CD4-positive, alpha-beta T cell (primary cell): ENCODE measurements at regions not wholly inside any gene's neighbourhood (a gene's known extent, or its start where the extent isn't known, plus 50 kb on each side); places are given as distances from the start of the nearest gene placed in this dataset.
"Not testable (repeated sequence)": the region's sequence is repeated elsewhere in the genome, so short reads cannot be mapped to it uniquely, and the experiment has no call there.

Experiments used
- ATAC-seq: fragments of 200-7000 bp; cut with Tn5 transposase; one replicate; pipeline ENCODE4 v1.10.0; 2022; ENCODE audit warnings: mild to moderate bottlenecking; ENCODE audit not compliant: poor library complexity
- CTCF ChIA-PET: fragments of 350-600 bp; sonication (Branson Sonifier 250); formaldehyde crosslinking; loops from one replicate; lab custom pipeline; 2021; ENCODE audit warnings: antibody characterized with exemption, inconsistent platforms; lab: Charles Lee
- POLR2A ChIA-PET: fragments of 350-600 bp; sonication (Branson Sonifier 250); formaldehyde crosslinking; loops from one replicate; lab custom pipeline; 2021; ENCODE audit warnings: antibody characterized with exemption, inconsistent platforms; lab: Charles Lee
- DNase-seq, 14 experiments: peaks; one replicate each; pipeline ENCODE4 v3.0.0-alpha.2; 2013 to 2020; ENCODE audit warnings: mixed read lengths in 2 of 14
- H3K27ac ChIP-seq, 2 donors: one replicate each; pipeline versions ENCODE4 v1.5.1 to v1.7.0; 2013; ENCODE audit warnings: low read length in 2 of 2, low read depth in 1 of 2, mild to moderate bottlenecking in 1 of 2
- H3K27me3 ChIP-seq, 2 experiments: 1 replicate in 1 of 2; 2 replicates in 1 of 2; pipeline versions ENCODE4 v1.6.1 to v1.7.0; 2013; ENCODE audit warnings: low read length in 2 of 2, control low read depth in 1 of 2, mild to moderate bottlenecking in 1 of 2, moderate library complexity in 1 of 2; ENCODE audit not compliant: insufficient read depth in 2 of 2, control insufficient read depth in 1 of 2
- H3K36me3 ChIP-seq: one replicate; pipeline ENCODE4 v1.6.1; 2013; ENCODE audit warnings: low read length, control low read depth; ENCODE audit not compliant: insufficient read depth
- H3K4me1 ChIP-seq: one replicate; pipeline ENCODE4 v1.6.1; 2013; ENCODE audit warnings: low read length, control low read depth; ENCODE audit not compliant: insufficient read depth
- H3K4me3 ChIP-seq: one replicate; pipeline ENCODE4 v1.5.1; 2013; ENCODE audit warnings: mild to moderate bottlenecking, low read length, moderate library complexity
- H3K9me3 ChIP-seq, 2 experiments: 1 replicate in 1 of 2; 2 replicates in 1 of 2; pipeline versions ENCODE4 v1.6.1 to v1.7.0; 2013; ENCODE audit warnings: low read length in 2 of 2, mild to moderate bottlenecking in 2 of 2, control low read depth in 1 of 2, moderate library complexity in 1 of 2; ENCODE audit not compliant: control insufficient read depth in 1 of 2, insufficient read depth in 1 of 2
- H3K27ac Mint-ChIP-seq: one replicate; pipeline ENCODE4 v1.8.0; 2020; ENCODE audit warnings: mixed read lengths
- H3K27me3 Mint-ChIP-seq: one replicate; pipeline ENCODE4 v1.8.0; 2021; ENCODE audit warnings: mixed read lengths
- H3K36me3 Mint-ChIP-seq: one replicate; pipeline ENCODE4 v1.8.0; 2021; ENCODE audit warnings: low read depth, mixed read lengths
- H3K4me1 Mint-ChIP-seq: one replicate; pipeline ENCODE4 v1.8.0; 2021; ENCODE audit warnings: low read depth, mixed read lengths
- H3K4me3 Mint-ChIP-seq: one replicate; pipeline ENCODE4 v1.8.0; 2020; ENCODE audit warnings: mild to moderate bottlenecking, mixed read lengths
- H3K9me3 Mint-ChIP-seq: one replicate; pipeline ENCODE4 v1.8.0; 2020; ENCODE audit warnings: mixed read lengths
- intact Hi-C, 2 experiments: fragments of 100-400 bp; cut with DNase I in 1 of 2; cut with micrococcal nuclease in 1 of 2; formaldehyde crosslinking; loops; one replicate each; pipeline versions ENCODE4 v1.15.1 to v1.9.0; 2023 to 2025; cut with DNase I, micrococcal nuclease
- TF ChIP-seq, protein P1 (sequence below): fragments of 200-600 bp; IDR thresholded peaks from one replicate; pipeline ENCODE4 v1.8.0; 2022; ENCODE audit warnings: antibody characterized with exemption, mild to moderate bottlenecking

DNA sequence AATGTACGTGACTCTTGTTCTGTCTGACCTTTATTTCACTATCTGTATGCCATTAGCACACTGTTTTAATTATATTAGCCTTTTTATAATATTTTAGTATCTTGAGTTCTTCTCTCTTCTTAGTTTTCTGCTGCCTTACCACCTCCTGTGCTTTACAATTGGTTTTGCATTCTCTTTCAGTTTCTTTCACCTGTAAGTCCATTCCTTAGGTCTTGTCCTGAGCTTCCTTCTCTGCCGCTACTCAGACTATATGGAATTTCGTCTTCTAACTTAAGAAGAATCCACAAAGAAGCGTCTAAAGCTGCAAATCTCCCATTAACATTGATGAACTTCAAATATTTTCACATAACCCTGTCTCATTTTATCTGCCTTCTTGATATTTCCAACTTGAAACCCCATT lies 642.9 kb downstream of the MAT2B start:
- ChIA-PET CTCF (no interaction called here), POLR2A (no interaction called here)
- TF ChIP-seq, protein P1, sequence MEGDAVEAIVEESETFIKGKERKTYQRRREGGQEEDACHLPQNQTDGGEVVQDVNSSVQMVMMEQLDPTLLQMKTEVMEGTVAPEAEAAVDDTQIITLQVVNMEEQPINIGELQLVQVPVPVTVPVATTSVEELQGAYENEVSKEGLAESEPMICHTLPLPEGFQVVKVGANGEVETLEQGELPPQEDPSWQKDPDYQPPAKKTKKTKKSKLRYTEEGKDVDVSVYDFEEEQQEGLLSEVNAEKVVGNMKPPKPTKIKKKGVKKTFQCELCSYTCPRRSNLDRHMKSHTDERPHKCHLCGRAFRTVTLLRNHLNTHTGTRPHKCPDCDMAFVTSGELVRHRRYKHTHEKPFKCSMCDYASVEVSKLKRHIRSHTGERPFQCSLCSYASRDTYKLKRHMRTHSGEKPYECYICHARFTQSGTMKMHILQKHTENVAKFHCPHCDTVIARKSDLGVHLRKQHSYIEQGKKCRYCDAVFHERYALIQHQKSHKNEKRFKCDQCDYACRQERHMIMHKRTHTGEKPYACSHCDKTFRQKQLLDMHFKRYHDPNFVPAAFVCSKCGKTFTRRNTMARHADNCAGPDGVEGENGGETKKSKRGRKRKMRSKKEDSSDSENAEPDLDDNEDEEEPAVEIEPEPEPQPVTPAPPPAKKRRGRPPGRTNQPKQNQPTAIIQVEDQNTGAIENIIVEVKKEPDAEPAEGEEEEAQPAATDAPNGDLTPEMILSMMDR: no peak
- Mint-ChIP-seq H3K4me1 (no peaks in the 10 kb centered on the region), H3K27ac (no peak overlapping the region), H3K27me3 (no peaks in the 10 kb centered on the region), H3K36me3 (no peaks in the 10 kb centered on the region), H3K9me3 (peaks cover 6% of the 10 kb centered on the region), H3K4me3 (no peak overlapping the region)
- intact Hi-C loops: no loop called here
- Histone ChIP-seq H3K9me3 (no peaks in the 10 kb centered on the region), H3K4me1 (no peaks in the 10 kb centered on the region), H3K27me3 (no peaks in the 10 kb centered on the region), H3K36me3 (no peaks in the 10 kb centered on the region), H3K4me3 (no peak overlapping the region), H3K27ac (no peak overlapping the region)
- no peak for DNase-seq
- ATAC-seq: no peak

DNA sequence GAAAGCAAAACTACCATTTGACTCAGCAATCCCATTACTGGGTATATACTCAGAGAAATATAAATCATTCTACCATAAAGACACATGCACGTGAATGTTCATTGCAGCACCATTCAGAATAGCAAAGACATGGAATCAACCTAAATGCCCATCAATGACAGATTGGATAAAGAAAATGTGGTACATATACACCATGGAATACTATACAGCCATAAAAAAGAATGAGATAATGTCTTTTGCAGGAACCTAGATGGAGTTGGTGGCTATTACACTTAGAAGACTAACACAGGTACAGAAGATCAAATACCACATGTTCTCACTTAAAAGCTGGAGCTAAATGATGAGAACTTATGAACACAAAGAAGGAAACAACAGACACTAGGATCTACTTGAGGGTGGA lies 647.1 kb downstream of the MAT2B start:
- DNase-seq, H3K4me1 ChIP-seq, H3K36me3 ChIP-seq, H3K27me3 Mint-ChIP-seq, H3K27ac ChIP-seq, H3K9me3 ChIP-seq, H3K36me3 Mint-ChIP-seq, intact Hi-C loops, POLR2A ChIA-PET, H3K27me3 ChIP-seq, CTCF ChIA-PET, H3K4me3 ChIP-seq, H3K4me1 Mint-ChIP-seq, ATAC-seq, H3K27ac Mint-ChIP-seq, H3K4me3 Mint-ChIP-seq: not testable (repeated sequence)
- H3K9me3 Mint-ChIP-seq: peaks cover 11% of the 10 kb centered on the region

DNA sequence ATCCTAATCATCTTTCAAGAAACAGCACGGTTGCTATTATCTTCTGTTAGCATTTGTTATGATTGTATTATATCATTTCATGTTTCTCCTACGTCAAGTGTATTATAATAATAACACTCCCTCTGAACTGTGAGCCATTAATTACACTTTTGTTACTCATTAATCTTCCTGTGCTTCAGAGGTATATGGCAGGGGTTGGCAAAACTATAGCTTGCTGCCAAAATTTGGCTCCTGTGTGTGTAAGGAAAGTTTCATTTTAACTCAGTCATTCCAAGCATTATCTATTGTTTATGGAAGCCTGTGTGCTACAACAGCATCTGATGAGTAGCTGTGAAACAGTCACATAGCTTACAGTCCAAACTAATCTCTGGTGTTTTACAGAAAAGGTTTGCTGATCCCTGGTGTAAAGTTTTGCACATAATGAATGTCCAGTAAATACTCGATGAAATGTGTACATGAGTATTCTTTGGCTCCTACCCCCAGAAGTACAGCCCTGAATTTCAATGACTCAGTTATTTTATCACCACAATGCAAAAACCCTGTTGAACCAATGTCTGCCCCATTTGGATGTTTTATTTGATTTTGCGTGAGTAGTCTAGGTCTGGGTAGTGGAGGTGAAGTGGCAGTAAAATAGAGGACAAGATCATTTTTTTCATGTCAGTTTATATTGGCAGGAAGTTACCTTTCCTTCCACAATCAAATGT lies 648.2 kb downstream of the MAT2B start:
- H3K4me3 Mint-ChIP-seq: no peak overlapping the region
- DNase-seq (no peak), ATAC-seq (no peak)
- Histone ChIP-seq H3K9me3 (peaks cover 0 to 4% of the 10 kb centered on the region in 2 experiments), H3K27me3 (no peaks in the 10 kb centered on the region), H3K36me3 (no peaks in the 10 kb centered on the region), H3K27ac (no peak overlapping the region), H3K4me3 (no peak overlapping the region), H3K4me1 (no peaks in the 10 kb centered on the region)
- no peaks in the 10 kb centered on the region for H3K4me1 Mint-ChIP-seq
- ChIA-PET POLR2A (no interaction called here), CTCF (no interaction called here)
- TF ChIP-seq, protein P1: no peak
- H3K36me3 Mint-ChIP-seq: no peaks in the 10 kb centered on the region
- peaks cover 11% of the 10 kb centered on the region for H3K9me3 Mint-ChIP-seq
- H3K27ac Mint-ChIP-seq: no peak overlapping the region
- intact Hi-C loops: no loop called here
- H3K27me3 Mint-ChIP-seq: no peaks in the 10 kb centered on the region

DNA sequence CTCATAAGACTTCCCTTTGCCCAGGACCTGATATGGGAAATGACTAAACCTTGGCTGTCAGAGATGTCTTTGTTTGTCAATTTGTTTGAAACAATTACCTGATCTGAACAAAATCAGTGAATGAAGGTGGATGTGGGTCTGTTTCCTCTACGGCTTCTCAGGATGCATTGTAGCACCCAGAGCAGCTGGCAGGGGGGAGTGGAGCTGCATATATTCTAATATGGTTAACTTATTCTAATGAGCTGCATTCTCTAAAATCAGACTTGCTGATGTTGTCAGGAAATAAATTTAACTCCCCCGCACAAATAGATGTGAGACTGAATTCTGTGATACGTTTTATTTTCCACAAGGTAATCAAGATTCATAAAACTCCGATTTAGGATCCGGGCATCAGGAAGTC lies 665.4 kb downstream of the MAT2B start:
- ChIA-PET POLR2A (no interaction called here), CTCF (no interaction called here)
- intact Hi-C loops: no loop called here
- Mint-ChIP-seq H3K4me1 (no peaks in the 10 kb centered on the region), H3K27ac (no peak overlapping the region), H3K36me3 (no peaks in the 10 kb centered on the region), H3K4me3 (no peak overlapping the region), H3K27me3 (no peaks in the 10 kb centered on the region), H3K9me3 (no peaks in the 10 kb centered on the region)
- no peak for ATAC-seq
- TF ChIP-seq, protein P1: no peak
- Histone ChIP-seq H3K27ac (no peak overlapping the region), H3K9me3 (no peaks in the 10 kb centered on the region), H3K4me3 (no peak overlapping the region), H3K36me3 (no peaks in the 10 kb centered on the region), H3K4me1 (no peaks in the 10 kb centered on the region), H3K27me3 (no peaks in the 10 kb centered on the region)
- no peak for DNase-seq
